ACC112 (cell line): ENCODE measurements at regions not wholly inside any gene's neighbourhood (a gene's known extent, or its start where the extent isn't known, plus 50 kb on each side); places are given as distances from the start of the nearest gene placed in this dataset.

ENCODE experiments used
- H2AFZ ChIP-seq: fragments of 200-600 bp; sonication (generic); one replicate; pipeline ENCODE4 v1.6.0; 2017; ENCODE audit warnings: antibody characterized with exemption, low read length; ENCODE audit not compliant: unreplicated experiment
- H3K27ac ChIP-seq: fragments of 200-600 bp; sonication (generic); 2 replicates; pipeline ENCODE4 v1.5.1; 2014; ENCODE audit warnings: low read depth, mild to moderate bottlenecking, antibody characterized with exemption, low read length, moderate library complexity
- H3K27me3 ChIP-seq: fragments of 200-600 bp; sonication (generic); 2 replicates; pipeline ENCODE4 v1.6.1; 2014; ENCODE audit warnings: mild to moderate bottlenecking, antibody characterized with exemption, low read length, moderate library complexity, mixed read lengths; ENCODE audit not compliant: insufficient read depth
- H3K36me3 ChIP-seq: fragments of 200-600 bp; sonication (generic); 2 replicates; pipeline ENCODE4 v1.6.1; 2016; ENCODE audit warnings: mild to moderate bottlenecking, antibody characterized with exemption, low read length, moderate library complexity, mixed read lengths; ENCODE audit not compliant: insufficient read depth
- H3K4me1 ChIP-seq: fragments of 200-600 bp; sonication (generic); one replicate; pipeline ENCODE4 v1.6.1; 2016; ENCODE audit warnings: low read length, mixed read lengths; ENCODE audit not compliant: insufficient read depth, unreplicated experiment, control insufficient read depth
- H3K4me3 ChIP-seq: fragments of 200-600 bp; sonication (generic); 2 replicates; pipeline ENCODE4 v1.5.1; 2014; ENCODE audit warnings: mild to moderate bottlenecking, low read depth, low read length
- H3K79me2 ChIP-seq: fragments of 200-600 bp; sonication (generic); one replicate; pipeline ENCODE4 v1.6.0; 2016; ENCODE audit warnings: low read length; ENCODE audit not compliant: control insufficient read depth, unreplicated experiment, insufficient read depth

DNA sequence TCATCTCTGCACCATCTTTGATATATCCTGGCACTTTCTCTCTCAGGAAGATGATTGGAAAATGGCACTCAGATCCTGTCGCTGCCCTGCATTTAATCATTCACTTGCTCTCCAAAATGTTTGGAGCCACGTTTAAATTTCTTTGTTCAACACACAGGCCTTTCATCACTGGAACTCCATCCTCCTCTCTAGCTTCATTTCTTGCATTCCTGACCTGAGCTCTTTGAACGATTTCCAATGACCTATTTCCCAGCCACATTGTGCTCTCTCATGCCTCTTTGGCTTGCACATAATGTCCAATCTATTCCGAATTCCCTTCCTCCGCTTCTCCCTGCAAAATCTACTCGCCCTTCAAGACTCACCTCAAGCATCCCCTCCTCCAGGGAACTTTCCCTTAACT lies 287.4 kb upstream of the NBEA start:
- Histone ChIP-seq H3K4me1 (no peaks in the 10 kb centered on the region), H3K27ac (no peak overlapping the region), H3K79me2 (no peaks in the 10 kb centered on the region), H3K4me3 (no peak overlapping the region), H3K36me3 (no peaks in the 10 kb centered on the region), H2AFZ (no peak overlapping the region), H3K27me3 (no peaks in the 10 kb centered on the region)

DNA sequence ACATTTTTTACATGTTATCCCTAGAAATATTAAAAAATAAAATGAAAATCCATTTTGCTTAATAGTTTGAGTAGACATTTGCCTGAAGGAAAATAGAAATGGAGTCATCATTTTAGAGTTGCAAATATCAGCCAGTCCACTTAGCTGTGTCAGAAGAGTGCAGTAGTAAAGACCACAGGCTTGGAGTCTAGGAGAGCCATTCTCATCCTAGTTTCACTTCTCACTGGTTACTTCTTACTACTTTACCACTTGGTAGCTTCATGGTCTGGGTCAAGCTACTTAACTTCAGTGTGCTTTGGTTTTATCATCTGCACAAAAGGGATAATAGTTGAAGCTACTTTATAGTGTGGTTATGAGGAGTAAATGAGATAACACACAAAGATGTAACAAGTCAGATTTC lies 286.5 kb upstream of the NBEA start:
- Histone ChIP-seq H3K4me3 (no peak overlapping the region), H3K36me3 (no peaks in the 10 kb centered on the region), H2AFZ (no peak overlapping the region), H3K27ac (no peak overlapping the region), H3K27me3 (no peaks in the 10 kb centered on the region), H3K79me2 (no peaks in the 10 kb centered on the region), H3K4me1 (no peaks in the 10 kb centered on the region)

GRCh38 chr13:34657716-34658115 lies 284.4 kb upstream of the NBEA start:
- no peak overlapping the region for H3K27ac ChIP-seq
- H3K4me1 ChIP-seq, result no peaks in the 10 kb centered on the region
- H3K4me3 ChIP-seq, result no peak overlapping the region
- no peak overlapping the region for H2AFZ ChIP-seq
- H3K36me3 ChIP-seq, result no peaks in the 10 kb centered on the region
- H3K79me2 ChIP-seq, result no peaks in the 10 kb centered on the region
- no peaks in the 10 kb centered on the region for H3K27me3 ChIP-seq

- H3K36me3 ChIP-seq, result no peaks in the 10 kb centered on the region
- H3K27me3 ChIP-seq, result no peaks in the 10 kb centered on the region
- H3K4me3 ChIP-seq, result no peak overlapping the region
- H3K79me2 ChIP-seq, result no peaks in the 10 kb centered on the region
- H3K27ac ChIP-seq, result no peak overlapping the region
- H3K4me1 ChIP-seq, result no peaks in the 10 kb centered on the region
- no peak overlapping the region for H2AFZ ChIP-seq
Observed at GRCh38 chr13:34667286-34668218, 274.5 kb upstream of the NBEA start.

GRCh38 chr13:34671137-34671536 lies 270.9 kb upstream of the NBEA start:
- no peaks in the 10 kb centered on the region for H3K79me2 ChIP-seq
- no peaks in the 10 kb centered on the region for H3K36me3 ChIP-seq
- no peak overlapping the region for H3K27ac ChIP-seq
- H3K4me1 ChIP-seq, result no peaks in the 10 kb centered on the region
- H2AFZ ChIP-seq, result no peak overlapping the region
- no peak overlapping the region for H3K4me3 ChIP-seq
- H3K27me3 ChIP-seq, result no peaks in the 10 kb centered on the region

DNA sequence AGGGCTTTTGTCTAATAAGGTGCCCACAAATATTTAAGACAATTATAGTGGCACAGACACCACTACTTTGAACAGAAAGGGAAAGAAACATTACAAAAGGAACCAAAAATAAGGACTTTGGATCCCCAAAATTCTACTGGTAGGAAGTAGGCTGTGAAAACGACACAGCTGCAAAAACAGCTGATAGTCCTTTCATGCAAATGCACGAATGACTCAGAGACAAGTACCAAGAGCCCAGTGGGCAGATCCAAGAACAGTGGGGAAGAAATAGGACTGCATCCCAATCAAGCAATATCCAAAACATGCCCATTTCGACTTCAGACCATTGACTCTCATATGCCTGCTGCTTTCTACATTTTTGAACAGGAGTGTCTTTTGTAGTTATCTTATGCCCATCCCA lies 269.4 kb upstream of the NBEA start:
- Histone ChIP-seq H3K36me3 (no peaks in the 10 kb centered on the region), H3K79me2 (no peaks in the 10 kb centered on the region), H3K4me3 (no peak overlapping the region), H3K27me3 (no peaks in the 10 kb centered on the region), H2AFZ (no peak overlapping the region), H3K4me1 (no peaks in the 10 kb centered on the region), H3K27ac (no peak overlapping the region)

DNA sequence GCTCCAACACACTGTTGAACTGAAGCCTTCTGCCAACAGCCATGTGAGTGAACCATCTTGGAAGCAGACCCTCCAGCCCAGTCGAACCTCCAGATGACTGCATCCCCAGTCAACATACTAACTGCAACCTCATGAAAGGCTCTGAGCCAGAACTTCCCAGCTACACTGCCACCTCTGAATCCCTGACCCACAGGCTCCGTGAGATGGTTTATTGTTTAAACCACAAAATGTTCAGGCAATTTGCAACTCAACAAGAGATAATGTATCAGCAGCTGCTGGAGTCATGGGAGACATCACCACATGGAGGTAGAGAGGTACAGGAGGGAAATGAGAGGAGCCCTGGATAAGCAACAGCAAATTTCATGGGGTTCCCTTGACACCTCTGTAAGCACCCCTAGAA lies 266.4 kb upstream of the NBEA start:
- Histone ChIP-seq H3K27me3 (no peaks in the 10 kb centered on the region), H3K4me1 (no peaks in the 10 kb centered on the region), H3K27ac (no peak overlapping the region), H3K36me3 (no peaks in the 10 kb centered on the region), H2AFZ (no peak overlapping the region), H3K4me3 (no peak overlapping the region), H3K79me2 (no peaks in the 10 kb centered on the region)

GRCh38 chr13:34678154-34678553 lies 263.9 kb upstream of the NBEA start:
- no peaks in the 10 kb centered on the region for H3K79me2 ChIP-seq
- no peaks in the 10 kb centered on the region for H3K4me1 ChIP-seq
- H2AFZ ChIP-seq, result no peak overlapping the region

GRCh38 chr13:34681405-34681955 lies 260.6 kb upstream of the NBEA start:
- no peak overlapping the region for H3K27ac ChIP-seq
- H3K79me2 ChIP-seq, result no peaks in the 10 kb centered on the region
- H2AFZ ChIP-seq, result no peak overlapping the region
- H3K4me1 ChIP-seq, result no peaks in the 10 kb centered on the region
- H3K27me3 ChIP-seq, result no peaks in the 10 kb centered on the region
- no peak overlapping the region for H3K4me3 ChIP-seq
- H3K36me3 ChIP-seq, result no peaks in the 10 kb centered on the region

More at GRCh38 chr13:34678154-34678553, 263.9 kb upstream of the NBEA start:
- H3K4me3 ChIP-seq, result no peak overlapping the region
- H3K36me3 ChIP-seq, result no peaks in the 10 kb centered on the region
- no peak overlapping the region for H3K27ac ChIP-seq
- H3K27me3 ChIP-seq, result no peaks in the 10 kb centered on the region

DNA sequence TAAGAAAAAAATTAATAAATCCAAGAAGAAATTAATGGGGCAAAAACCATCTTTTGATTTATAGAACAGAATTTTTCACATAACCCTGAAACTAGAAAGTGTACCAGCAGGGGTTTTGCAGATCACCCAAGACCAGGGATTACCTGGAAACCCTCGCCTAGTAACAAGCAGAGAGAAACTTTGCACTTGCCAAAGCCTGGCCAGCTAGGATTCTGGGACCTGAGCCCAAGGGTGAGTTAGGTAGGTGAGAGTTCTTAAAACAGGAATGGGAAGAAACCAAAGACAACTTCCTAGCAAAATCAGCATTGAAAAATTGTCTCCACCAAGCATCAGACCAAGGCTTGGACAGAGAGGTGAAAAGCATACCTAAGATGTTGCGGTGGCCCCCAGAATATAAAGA lies 247.0 kb upstream of the NBEA start:
- Histone ChIP-seq H3K27me3 (no peaks in the 10 kb centered on the region), H3K36me3 (no peaks in the 10 kb centered on the region), H3K27ac (no peak overlapping the region), H3K79me2 (no peaks in the 10 kb centered on the region), H2AFZ (no peak overlapping the region), H3K4me3 (no peak overlapping the region), H3K4me1 (no peaks in the 10 kb centered on the region)

GRCh38 chr13:34696296-34696695 lies 245.8 kb upstream of the NBEA start:
- Histone ChIP-seq H2AFZ (no peak overlapping the region), H3K4me1 (no peaks in the 10 kb centered on the region), H3K4me3 (no peak overlapping the region), H3K27ac (no peak overlapping the region), H3K79me2 (no peaks in the 10 kb centered on the region), H3K27me3 (no peaks in the 10 kb centered on the region), H3K36me3 (no peaks in the 10 kb centered on the region)
